ENCODE measurements at regions not wholly inside any gene's neighbourhood (a gene's known extent, or its start where the extent isn't known, plus 50 kb on each side); places are given as distances from the start of the nearest gene placed in this dataset.

GRCh38 chr4:158958489-158959270, 144.2 kb upstream of the RAPGEF2 start:
- intact Hi-C loops (cut with micrococcal nuclease): no loop called here
- Histone ChIP-seq H3K27me3 (ENCODE audit: control insufficient read depth in 2 of 2, insufficient read depth in 2 of 2, low read length in 2 of 2) (no peaks in the 10 kb centered on the region), H4K20me1 (replicated peaks; ENCODE audit: control insufficient read depth, extremely low read depth, insufficient read depth, low read length) (no peaks in the 10 kb centered on the region), H3K79me2 (ENCODE audit: control insufficient read depth, insufficient read depth, low read length) (no peaks in the 10 kb centered on the region), H3K4me2 (ENCODE audit: insufficient read depth, low read length) (no peak overlapping the region), H3K36me3 (ENCODE audit: control insufficient read depth in 2 of 2, extremely low read depth in 1 of 2, insufficient read depth in 2 of 2, low read length in 2 of 2) (no peaks in the 10 kb centered on the region), H3K4me3 (replicated peaks in 1 of 3; ENCODE audit: insufficient read depth in 1 of 3, low read depth in 1 of 3, low read length in 3 of 3) (no peak overlapping the region), H3K9me3 (replicated peaks; ENCODE audit: control insufficient read depth, insufficient read depth, low read length) (no peaks in the 10 kb centered on the region), H3K4me1 (ENCODE audit: control insufficient read depth, extremely low read depth, insufficient read depth, low read length) (no peaks in the 10 kb centered on the region), H3K9ac (replicated peaks; ENCODE audit: extremely low read depth, insufficient read depth, low read length) (no peak overlapping the region), H3K27ac (ENCODE audit: insufficient read depth, low read depth, low read length) (no peak overlapping the region), H3K9me1 (replicated peaks; ENCODE audit: control insufficient read depth, extremely low read depth, insufficient read depth, low read length) (no peaks in the 10 kb centered on the region), H2AFZ (ENCODE audit: low read depth, low read length) (no peak overlapping the region)
- DNase-seq (ENCODE audit: low read depth, low spot score) (no peak), FAIRE-seq (no peak)
- ChIA-PET CTCF (no interaction called here), POLR2A (no interaction called here)
- BruUV-seq (replicated peaks): no TSS peak
- dilution Hi-C loops (cut with MboI; ENCODE audit: extremely low pct_ligation_motif_present, low sequenced_read_pairs): no loop called here
- TF ChIP-seq GATA2 (IDR thresholded peaks at IDR 0.05; ENCODE audit: insufficient read depth, insufficient read length, low read depth, low read length) (no peak), POLR2AphosphoS5 (IDR thresholded peaks at IDR 0.05; ENCODE audit: insufficient read depth, low read depth, low read length) (no peak), MAX (IDR thresholded peaks at IDR 0.05; ENCODE audit: insufficient read depth, insufficient read length) (no peak), MYC (IDR thresholded peaks at IDR 0.05; ENCODE audit: low read depth, low read length) (no peak)

DNA sequence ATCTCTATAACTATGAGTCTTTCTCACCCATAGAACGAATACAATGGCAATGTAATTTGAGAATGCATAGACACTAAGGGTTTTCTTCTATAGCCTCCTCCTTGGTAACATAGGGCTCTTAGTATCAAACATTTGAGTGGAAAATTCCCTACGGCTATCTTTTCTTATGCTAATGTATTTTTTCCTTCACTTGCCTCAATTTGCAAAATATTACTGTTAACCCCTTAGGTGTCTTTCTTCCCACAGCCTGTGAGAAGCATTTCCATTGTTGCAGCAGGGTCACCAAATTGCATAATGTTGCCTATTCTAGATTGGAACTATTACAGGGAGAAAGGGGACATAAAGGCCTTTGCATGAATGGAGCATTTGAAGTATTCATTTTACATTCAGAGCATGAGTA, 140.5 kb upstream of the RAPGEF2 start:
- intact Hi-C loops (cut with micrococcal nuclease) (no loop called here), dilution Hi-C loops (cut with MboI; ENCODE audit: extremely low pct_ligation_motif_present, low sequenced_read_pairs) (no loop called here)
- H3K9me1 ChIP-seq (replicated peaks; ENCODE audit: control insufficient read depth, extremely low read depth, insufficient read depth, low read length): no peaks in the 10 kb centered on the region
- H3K9me3 ChIP-seq (replicated peaks; ENCODE audit: control insufficient read depth, insufficient read depth, low read length): no peaks in the 10 kb centered on the region
- DNase-seq (ENCODE audit: low read depth, low spot score): no peak
- ChIA-PET CTCF (no interaction called here), POLR2A (no interaction called here)
- H3K27me3 ChIP-seq (ENCODE audit: control insufficient read depth in 2 of 2, insufficient read depth in 2 of 2, low read length in 2 of 2): no peaks in the 10 kb centered on the region
- no peak overlapping the region for H3K9ac ChIP-seq (replicated peaks; ENCODE audit: extremely low read depth, insufficient read depth, low read length)
- H4K20me1 ChIP-seq (replicated peaks; ENCODE audit: control insufficient read depth, extremely low read depth, insufficient read depth, low read length): no peaks in the 10 kb centered on the region
- H3K36me3 ChIP-seq (ENCODE audit: control insufficient read depth in 2 of 2, extremely low read depth in 1 of 2, insufficient read depth in 2 of 2, low read length in 2 of 2): no peaks in the 10 kb centered on the region
- no peak overlapping the region for H3K4me3 ChIP-seq (replicated peaks in 1 of 3; ENCODE audit: insufficient read depth in 1 of 3, low read depth in 1 of 3, low read length in 3 of 3)
- no peaks in the 10 kb centered on the region for H3K79me2 ChIP-seq (ENCODE audit: control insufficient read depth, insufficient read depth, low read length)
- BruUV-seq (replicated peaks): no TSS peak
- H3K27ac ChIP-seq (ENCODE audit: insufficient read depth, low read depth, low read length): no peak overlapping the region
- FAIRE-seq: no peak
- no peak overlapping the region for H3K4me2 ChIP-seq (ENCODE audit: insufficient read depth, low read length)
- H2AFZ ChIP-seq (ENCODE audit: low read depth, low read length): no peak overlapping the region
- TF ChIP-seq EZH2 (IDR thresholded peaks at IDR 0.05; ENCODE audit: borderline replicate concordance, low read depth, low read length, severe bottlenecking) (no peak), POLR2AphosphoS5 (IDR thresholded peaks at IDR 0.05; ENCODE audit: insufficient read depth, low read depth, low read length) (no peak), GATA2 (IDR thresholded peaks at IDR 0.05; ENCODE audit: insufficient read depth, insufficient read length, low read depth, low read length) (no peak), POLR2A (IDR thresholded peaks at IDR 0.05; ENCODE audit: low read depth, low read length) (no peak), JUN (IDR thresholded peaks at IDR 0.05; ENCODE audit: borderline replicate concordance, insufficient read depth, insufficient read length, low read depth) (no peak), FOS (IDR thresholded peaks at IDR 0.05; ENCODE audit: borderline replicate concordance, insufficient read depth, low read length) (no peak), MAX (IDR thresholded peaks at IDR 0.05; ENCODE audit: insufficient read depth, insufficient read length) (no peak), MYC (IDR thresholded peaks at IDR 0.05; ENCODE audit: low read depth, low read length) (no peak)
- TF ChIP-seq, protein P1, sequence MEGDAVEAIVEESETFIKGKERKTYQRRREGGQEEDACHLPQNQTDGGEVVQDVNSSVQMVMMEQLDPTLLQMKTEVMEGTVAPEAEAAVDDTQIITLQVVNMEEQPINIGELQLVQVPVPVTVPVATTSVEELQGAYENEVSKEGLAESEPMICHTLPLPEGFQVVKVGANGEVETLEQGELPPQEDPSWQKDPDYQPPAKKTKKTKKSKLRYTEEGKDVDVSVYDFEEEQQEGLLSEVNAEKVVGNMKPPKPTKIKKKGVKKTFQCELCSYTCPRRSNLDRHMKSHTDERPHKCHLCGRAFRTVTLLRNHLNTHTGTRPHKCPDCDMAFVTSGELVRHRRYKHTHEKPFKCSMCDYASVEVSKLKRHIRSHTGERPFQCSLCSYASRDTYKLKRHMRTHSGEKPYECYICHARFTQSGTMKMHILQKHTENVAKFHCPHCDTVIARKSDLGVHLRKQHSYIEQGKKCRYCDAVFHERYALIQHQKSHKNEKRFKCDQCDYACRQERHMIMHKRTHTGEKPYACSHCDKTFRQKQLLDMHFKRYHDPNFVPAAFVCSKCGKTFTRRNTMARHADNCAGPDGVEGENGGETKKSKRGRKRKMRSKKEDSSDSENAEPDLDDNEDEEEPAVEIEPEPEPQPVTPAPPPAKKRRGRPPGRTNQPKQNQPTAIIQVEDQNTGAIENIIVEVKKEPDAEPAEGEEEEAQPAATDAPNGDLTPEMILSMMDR (IDR thresholded peaks at IDR 0.05; ENCODE audit: extremely low read depth in 1 of 2, insufficient read depth in 1 of 2, low read depth in 1 of 2, low read length in 2 of 2): no peak
- no peaks in the 10 kb centered on the region for H3K4me1 ChIP-seq (ENCODE audit: control insufficient read depth, extremely low read depth, insufficient read depth, low read length)
